Osteoblast (primary cell): ENCODE measurements at regions not wholly inside any gene's neighbourhood (a gene's known extent, or its start where the extent isn't known, plus 50 kb on each side); places are given as distances from the start of the nearest gene placed in this dataset.

Source experiments
- DNase-seq: peaks from one replicate; pipeline ENCODE4 v3.0.0; 2011; ENCODE audit warnings: low spot score, mixed read lengths; ENCODE audit not compliant: insufficient read length; ENCODE audit errors: missing footprints
- H2AFZ ChIP-seq: 2 replicates; pipeline ENCODE4 v1.6.0; 2011; ENCODE audit warnings: mild to moderate bottlenecking, low read length
- H3K27ac ChIP-seq: 2 replicates; pipeline ENCODE4 v1.5.1; 2011; ENCODE audit warnings: mild to moderate bottlenecking, low read depth, low read length, moderate library complexity
- H3K27me3 ChIP-seq: 2 replicates; pipeline ENCODE4 v1.6.0; 2012; ENCODE audit warnings: mild to moderate bottlenecking, control low read depth, inconsistent platforms, low read length, moderate library complexity; ENCODE audit not compliant: insufficient read depth
- H3K36me3 ChIP-seq: 2 replicates; pipeline ENCODE4 v1.5.1; 2011; ENCODE audit warnings: mild to moderate bottlenecking, low read length, control low read depth, moderate library complexity; ENCODE audit not compliant: insufficient read depth
- H3K4me1 ChIP-seq: 2 replicates; pipeline ENCODE4 v1.5.1; 2011; ENCODE audit warnings: mild to moderate bottlenecking, low read length, control low read depth, moderate library complexity; ENCODE audit not compliant: insufficient read depth
- H3K4me2 ChIP-seq: 2 replicates; pipeline ENCODE4 v1.6.0; 2011; ENCODE audit warnings: mild to moderate bottlenecking, low read length; ENCODE audit not compliant: insufficient read depth
- H3K4me3 ChIP-seq: fragments of 200-600 bp; sonication (generic); 3 replicates; pipeline ENCODE4 v1.5.1; 2012; ENCODE audit warnings: mild to moderate bottlenecking, low read length, inconsistent platforms; ENCODE audit not compliant: insufficient read depth
- H3K79me2 ChIP-seq: 2 replicates; pipeline ENCODE4 v1.6.0; 2012; ENCODE audit warnings: mild to moderate bottlenecking, low read length, control low read depth, inconsistent platforms; ENCODE audit not compliant: insufficient read depth
- H3K9me3 ChIP-seq: 2 replicates; pipeline ENCODE4 v1.5.1; 2011; ENCODE audit warnings: low read depth, low read length, control low read depth
- H4K20me1 ChIP-seq: 2 replicates; pipeline ENCODE4 v1.6.0; 2012; ENCODE audit warnings: mild to moderate bottlenecking, low read length, control low read depth; ENCODE audit not compliant: insufficient read depth
- CTCF ChIP-seq: IDR thresholded peaks from 2 replicates; pipeline ENCODE4 v1.5.1; 2011; ENCODE audit warnings: mild to moderate bottlenecking, low read depth, low read length, moderate library complexity; ENCODE audit errors: extremely low read depth

GRCh38 chrX:25807022-25807421, 331.1 kb upstream of the MAGEB18 start:
- H3K27me3 ChIP-seq, result no peaks in the 10 kb centered on the region
- no peaks in the 10 kb centered on the region for H3K9me3 ChIP-seq
- H3K4me1 ChIP-seq, result no peaks in the 10 kb centered on the region
- DNase-seq, result no peak
- no peak overlapping the region for H2AFZ ChIP-seq
- no peak overlapping the region for H3K4me2 ChIP-seq
- H3K4me3 ChIP-seq, result no peak overlapping the region
- H3K27ac ChIP-seq, result no peak overlapping the region
- H3K36me3 ChIP-seq, result no peaks in the 10 kb centered on the region
- TF ChIP-seq CTCF, result no peak
- no peaks in the 10 kb centered on the region for H4K20me1 ChIP-seq
- H3K79me2 ChIP-seq, result no peaks in the 10 kb centered on the region

GRCh38 chrX:25810202-25810601, 327.9 kb upstream of the MAGEB18 start:
- no peaks in the 10 kb centered on the region for H3K36me3 ChIP-seq
- no peak overlapping the region for H3K4me3 ChIP-seq
- no peaks in the 10 kb centered on the region for H4K20me1 ChIP-seq
- TF ChIP-seq CTCF, result no peak
- no peak overlapping the region for H3K27ac ChIP-seq
- no peaks in the 10 kb centered on the region for H3K27me3 ChIP-seq
- H3K9me3 ChIP-seq, result no peaks in the 10 kb centered on the region
- H3K79me2 ChIP-seq, result no peaks in the 10 kb centered on the region
- no peak overlapping the region for H2AFZ ChIP-seq
- H3K4me1 ChIP-seq, result no peaks in the 10 kb centered on the region
- no peak overlapping the region for H3K4me2 ChIP-seq
- DNase-seq, result no peak

GRCh38 chrX:25819879-25820278, 318.3 kb upstream of the MAGEB18 start:
- H3K36me3 ChIP-seq, result no peaks in the 10 kb centered on the region
- TF ChIP-seq CTCF, result no peak
- no peak overlapping the region for H3K4me2 ChIP-seq
- H3K79me2 ChIP-seq, result no peaks in the 10 kb centered on the region
- no peak overlapping the region for H3K4me3 ChIP-seq
- no peaks in the 10 kb centered on the region for H3K9me3 ChIP-seq
- no peaks in the 10 kb centered on the region for H4K20me1 ChIP-seq
- no peaks in the 10 kb centered on the region for H3K4me1 ChIP-seq
- H3K27ac ChIP-seq, result no peak overlapping the region
- H2AFZ ChIP-seq, result no peak overlapping the region
- no peaks in the 10 kb centered on the region for H3K27me3 ChIP-seq
- no peak for DNase-seq

- no peaks in the 10 kb centered on the region for H3K27me3 ChIP-seq
- H3K4me1 ChIP-seq, result no peaks in the 10 kb centered on the region
- no peak overlapping the region for H3K4me3 ChIP-seq
- H3K36me3 ChIP-seq, result no peaks in the 10 kb centered on the region
- no peaks in the 10 kb centered on the region for H4K20me1 ChIP-seq
- H3K27ac ChIP-seq, result no peak overlapping the region
- no peaks in the 10 kb centered on the region for H3K9me3 ChIP-seq
- H3K79me2 ChIP-seq, result no peaks in the 10 kb centered on the region
- no peak for TF ChIP-seq CTCF
- no peak overlapping the region for H2AFZ ChIP-seq
- no peak overlapping the region for H3K4me2 ChIP-seq
- no peak for DNase-seq
These were observed 287.0 kb upstream of the MAGEB18 start for GRCh38 chrX:25851141-25851540.
